ENCODE measurements at regions not wholly inside any gene's neighbourhood (a gene's known extent, or its start where the extent isn't known, plus 50 kb on each side); places are given as distances from the start of the nearest gene placed in this dataset.

DNA sequence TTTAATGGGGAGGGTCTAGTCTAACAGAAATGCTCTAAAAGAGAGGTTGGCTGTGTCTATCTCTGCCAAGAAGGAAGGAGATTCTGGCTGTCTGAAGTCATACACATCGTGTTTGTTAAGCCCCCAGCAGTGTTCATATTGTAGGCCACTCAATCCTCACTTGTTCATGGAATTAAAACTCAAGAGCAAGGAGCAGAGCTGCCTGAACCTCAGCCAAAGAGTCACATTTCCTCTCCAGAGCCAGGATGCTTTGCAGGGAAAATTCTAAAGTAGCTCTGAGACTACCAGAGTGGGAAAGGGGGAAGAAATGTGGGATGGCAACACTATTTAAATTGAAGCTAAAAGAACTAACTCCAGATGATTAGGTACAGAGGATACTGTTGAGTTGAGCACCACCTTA, 190.7 kb upstream of the CXCR4 start:
- TF ChIP-seq, protein P1, sequence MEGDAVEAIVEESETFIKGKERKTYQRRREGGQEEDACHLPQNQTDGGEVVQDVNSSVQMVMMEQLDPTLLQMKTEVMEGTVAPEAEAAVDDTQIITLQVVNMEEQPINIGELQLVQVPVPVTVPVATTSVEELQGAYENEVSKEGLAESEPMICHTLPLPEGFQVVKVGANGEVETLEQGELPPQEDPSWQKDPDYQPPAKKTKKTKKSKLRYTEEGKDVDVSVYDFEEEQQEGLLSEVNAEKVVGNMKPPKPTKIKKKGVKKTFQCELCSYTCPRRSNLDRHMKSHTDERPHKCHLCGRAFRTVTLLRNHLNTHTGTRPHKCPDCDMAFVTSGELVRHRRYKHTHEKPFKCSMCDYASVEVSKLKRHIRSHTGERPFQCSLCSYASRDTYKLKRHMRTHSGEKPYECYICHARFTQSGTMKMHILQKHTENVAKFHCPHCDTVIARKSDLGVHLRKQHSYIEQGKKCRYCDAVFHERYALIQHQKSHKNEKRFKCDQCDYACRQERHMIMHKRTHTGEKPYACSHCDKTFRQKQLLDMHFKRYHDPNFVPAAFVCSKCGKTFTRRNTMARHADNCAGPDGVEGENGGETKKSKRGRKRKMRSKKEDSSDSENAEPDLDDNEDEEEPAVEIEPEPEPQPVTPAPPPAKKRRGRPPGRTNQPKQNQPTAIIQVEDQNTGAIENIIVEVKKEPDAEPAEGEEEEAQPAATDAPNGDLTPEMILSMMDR (IDR thresholded peaks at IDR 0.05; ENCODE audit: low read depth, low read length, missing control alignments), result no peak
- in situ Hi-C loops (cut with HindIII; ENCODE audit: low sequenced_read_pairs), result no loop called here
- H3K4me3 ChIP-seq (ENCODE audit: low read depth, low read length), result no peak overlapping the region
- DNase-seq (ENCODE audit: low read depth), result no peak

DNA sequence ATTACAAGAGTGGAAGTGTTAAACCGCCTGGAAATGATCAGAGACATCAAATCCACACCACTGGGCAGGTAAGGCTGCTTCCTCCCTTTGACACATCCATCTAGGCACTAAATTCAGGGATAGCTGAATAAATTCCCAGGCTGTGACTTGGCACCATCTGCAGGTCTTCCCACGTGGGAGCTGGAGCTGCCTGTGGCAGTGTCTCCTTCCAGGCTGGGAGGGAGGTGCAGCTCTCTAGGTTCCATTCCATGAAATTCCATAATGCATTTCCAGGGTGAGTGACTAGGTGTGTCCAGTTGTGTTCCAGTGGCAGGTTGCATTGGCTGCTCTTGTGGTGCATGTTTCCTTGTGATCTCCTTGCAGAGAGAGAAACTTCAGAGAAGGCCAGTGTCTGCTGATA, 188.9 kb upstream of the CXCR4 start:
- in situ Hi-C loops (cut with HindIII; ENCODE audit: low sequenced_read_pairs), result no loop called here
- DNase-seq (ENCODE audit: low read depth), result no peak
- H3K4me3 ChIP-seq (ENCODE audit: low read depth, low read length), result no peak overlapping the region
- TF ChIP-seq, protein P1 (IDR thresholded peaks at IDR 0.05; ENCODE audit: low read depth, low read length, missing control alignments), result no peak

DNA sequence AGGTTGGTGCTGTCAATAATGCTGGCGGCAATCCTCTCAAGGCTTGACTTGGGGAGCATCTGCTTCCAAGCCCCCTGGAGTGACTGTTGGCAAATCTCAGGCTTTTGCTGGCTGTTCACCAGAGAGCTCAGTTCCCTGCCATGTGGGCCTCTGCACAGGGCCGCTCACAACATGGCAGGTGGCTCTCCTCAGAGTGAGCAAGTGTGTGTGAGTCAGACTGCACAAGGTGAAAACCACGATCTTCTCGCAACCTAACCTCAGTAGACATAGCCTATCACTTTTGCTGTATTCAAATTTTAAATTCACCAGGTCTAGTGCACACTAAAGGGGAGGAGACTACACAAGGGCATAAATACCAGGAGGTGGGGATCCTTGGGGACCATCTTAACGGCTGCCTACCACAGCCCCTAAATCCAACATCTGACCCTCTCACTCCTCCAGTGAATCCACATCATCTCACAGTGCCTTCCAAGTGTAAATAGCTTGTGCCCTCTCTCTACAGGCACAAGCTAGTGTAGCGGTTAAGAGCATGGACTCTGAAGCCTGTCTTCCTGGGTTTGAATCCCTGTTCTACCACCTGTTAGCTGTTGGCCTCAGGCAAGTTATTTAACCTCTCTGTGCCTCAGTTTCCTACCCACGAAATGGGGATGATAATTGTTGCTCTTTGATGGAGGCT, 187.7 kb upstream of the CXCR4 start:
- in situ Hi-C loops (cut with HindIII; ENCODE audit: low sequenced_read_pairs), result no loop called here
- DNase-seq (ENCODE audit: low read depth), result no peak
- H3K4me3 ChIP-seq (ENCODE audit: low read depth, low read length), result no peak overlapping the region
- TF ChIP-seq, protein P1 (IDR thresholded peaks at IDR 0.05; ENCODE audit: low read depth, low read length, missing control alignments), result no peak

DNA sequence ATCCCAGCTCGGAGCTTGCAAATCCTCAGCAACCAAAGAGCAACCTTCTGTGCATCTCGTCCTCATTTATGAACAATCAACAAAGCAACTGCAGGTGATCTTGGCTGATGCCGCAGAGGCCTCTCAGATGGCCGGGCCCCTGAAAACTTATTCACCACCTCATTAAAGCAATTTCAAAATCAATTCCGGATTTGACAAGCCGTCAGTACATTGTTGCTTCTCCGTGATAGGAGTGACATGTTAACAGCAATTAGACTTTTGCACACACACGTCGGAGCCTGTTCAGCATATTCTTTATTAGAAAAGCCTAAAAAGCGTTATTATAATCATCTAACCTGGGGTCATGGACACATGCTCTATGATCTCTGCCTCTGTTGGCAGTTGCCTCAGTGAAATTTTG, 183.1 kb upstream of the CXCR4 start:
- DNase-seq (ENCODE audit: low read depth), result no peak
- H3K4me3 ChIP-seq (ENCODE audit: low read depth, low read length), result no peak overlapping the region
- TF ChIP-seq, protein P1 (IDR thresholded peaks at IDR 0.05; ENCODE audit: low read depth, low read length, missing control alignments), result no peak
- in situ Hi-C loops (cut with HindIII; ENCODE audit: low sequenced_read_pairs), result no loop called here

DNA sequence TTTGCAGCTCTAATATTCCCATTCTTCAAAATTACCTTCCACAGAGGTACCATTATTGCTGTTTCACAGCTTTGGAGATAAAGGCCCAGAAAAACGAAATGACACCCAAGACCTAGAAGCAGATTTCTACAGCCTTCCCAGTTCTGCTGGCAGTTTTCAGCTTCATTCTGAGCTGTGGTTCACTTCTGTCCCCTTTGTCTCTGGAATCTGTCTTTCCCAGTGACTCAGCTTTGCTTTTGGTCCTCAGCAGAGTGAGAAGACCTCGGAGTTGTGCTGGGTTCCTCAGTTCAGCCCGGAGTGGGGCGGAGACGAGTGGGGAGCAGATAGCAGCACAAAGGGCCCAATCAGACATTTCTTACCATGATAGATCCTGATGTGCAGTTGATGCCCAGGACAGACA, 180.7 kb upstream of the CXCR4 start:
- TF ChIP-seq, protein P1 (IDR thresholded peaks at IDR 0.05; ENCODE audit: low read depth, low read length, missing control alignments), result no peak
- DNase-seq (ENCODE audit: low read depth), result no peak
- no peak overlapping the region for H3K4me3 ChIP-seq (ENCODE audit: low read depth, low read length)
- in situ Hi-C loops (cut with HindIII; ENCODE audit: low sequenced_read_pairs), result no loop called here

DNA sequence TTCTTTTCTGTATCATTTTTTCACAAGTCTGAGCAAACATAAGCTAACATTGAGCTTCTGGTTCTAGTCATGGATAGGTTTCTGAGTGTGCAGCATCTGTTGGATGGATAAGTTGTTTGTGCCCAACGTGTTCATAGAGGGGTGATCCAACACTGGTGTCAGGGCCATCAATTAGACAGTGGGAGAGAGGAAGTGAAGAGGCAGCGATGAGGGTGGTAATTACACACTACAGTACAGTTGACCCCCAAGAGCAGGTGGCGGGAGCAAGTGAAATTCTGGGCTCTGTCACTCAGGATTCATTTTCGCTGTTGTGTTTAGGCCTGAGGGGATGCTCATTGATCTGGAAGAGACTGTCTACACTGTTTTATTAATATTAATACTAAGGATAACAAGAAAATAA, 180.0 kb upstream of the CXCR4 start:
- no peak for DNase-seq (ENCODE audit: low read depth)
- H3K4me3 ChIP-seq (ENCODE audit: low read depth, low read length), result no peak overlapping the region
- in situ Hi-C loops (cut with HindIII; ENCODE audit: low sequenced_read_pairs), result no loop called here
- TF ChIP-seq, protein P1 (IDR thresholded peaks at IDR 0.05; ENCODE audit: low read depth, low read length, missing control alignments), result no peak

Data from astrocyte of the cerebellum (primary cell).